H1 (cell line): ENCODE measurements at regions not wholly inside any gene's neighbourhood (a gene's known extent, or its start where the extent isn't known, plus 50 kb on each side); places are given as distances from the start of the nearest gene placed in this dataset.

Experiments
- CTCF ChIA-PET: fragments of 300-600 bp; sonication (Branson Sonifier 250); formaldehyde crosslinking; loops from one replicate; lab custom pipeline; 2021; ENCODE audit not compliant: partially characterized antibody; lab: Charles Lee
- POLR2A ChIA-PET: fragments of 300-600 bp; sonication (Branson Sonifier 250); formaldehyde crosslinking; loops from one replicate; lab custom pipeline; 2021; ENCODE audit warnings: inconsistent platforms; ENCODE audit not compliant: partially characterized antibody; lab: Charles Lee
- DNase-seq, 2 experiments: peaks; one replicate each; pipeline versions ENCODE4 v3.0.0 to v3.0.0-alpha.2; 2010 to 2022; ENCODE audit warnings: low spot score in 2 of 2, low read depth in 1 of 2, mixed read lengths in 1 of 2
- FAIRE-seq: peaks from 2 replicates; lab custom pipeline; 2011; peaks lifted over from hg19 to GRCh38; lab: Jason Lieb, UNC
- H2AFZ ChIP-seq: 2 replicates; pipeline ENCODE4 v1.8.1; 2012; ENCODE audit warnings: low read length, inconsistent platforms
- H2AK5ac ChIP-seq: 2 replicates; pipeline ENCODE4 v1.6.1; 2013; ENCODE audit warnings: low read depth, low read length
- H2BK120ac ChIP-seq: replicated peaks from 2 replicates; pipeline ENCODE3; 2013; ENCODE audit warnings: low read depth, low read length, inconsistent platforms
- H2BK12ac ChIP-seq: 2 replicates; pipeline ENCODE4 v1.6.1; 2013; ENCODE audit warnings: low read depth, low read length
- H2BK15ac ChIP-seq: 2 replicates; pipeline ENCODE4 v1.6.1; 2013; ENCODE audit warnings: low read length
- H2BK20ac ChIP-seq: 2 replicates; pipeline ENCODE4 v1.6.1; 2013; ENCODE audit warnings: low read length
- H2BK5ac ChIP-seq: 2 replicates; pipeline ENCODE4 v1.6.1; 2013; ENCODE audit warnings: low read depth, low read length
- H3K14ac ChIP-seq: 2 replicates; pipeline ENCODE4 v1.6.1; 2013; ENCODE audit warnings: inconsistent platforms; ENCODE audit not compliant: insufficient read length
- H3K18ac ChIP-seq: 2 replicates; pipeline ENCODE4 v1.6.1; 2013; ENCODE audit warnings: low read length; ENCODE audit errors: extremely low read depth
- H3K23ac ChIP-seq: 2 replicates; pipeline ENCODE4 v1.6.1; 2013; ENCODE audit warnings: inconsistent platforms; ENCODE audit not compliant: insufficient read length
- H3K23me2 ChIP-seq: 2 replicates; pipeline ENCODE4 v1.6.1; 2013; ENCODE audit warnings: low read depth, low read length
- H3K27ac ChIP-seq: 2 replicates; pipeline ENCODE4 v1.6.1; 2011; ENCODE audit warnings: low read depth, low read length, inconsistent platforms
- H3K27me3 ChIP-seq, 4 experiments: replicated peaks in 1 of 4; 1 replicate in 1 of 4; 2 replicates in 3 of 4; pipeline versions ENCODE4 v1.6.1 to v1.8.1; 2011 to 2013; ENCODE audit warnings: low read length in 3 of 4, mild to moderate bottlenecking in 3 of 4, inconsistent platforms in 2 of 4, mixed read lengths in 2 of 4, moderate library complexity in 1 of 4; ENCODE audit not compliant: control insufficient read depth in 3 of 4, insufficient read depth in 3 of 4; ENCODE audit errors: extremely low read depth in 1 of 4
- H3K36me3 ChIP-seq, 4 experiments: 2 replicates each; pipeline versions ENCODE4 v1.6.1 to v1.8.1; 2011 to 2013; ENCODE audit warnings: mild to moderate bottlenecking in 4 of 4, low read length in 3 of 4, moderate library complexity in 2 of 4, control low read depth in 1 of 4, inconsistent platforms in 1 of 4; ENCODE audit not compliant: insufficient read depth in 4 of 4, control insufficient read depth in 2 of 4
- H3K4ac ChIP-seq: replicated peaks from 2 replicates; pipeline ENCODE3; 2013; ENCODE audit warnings: low read length, low read depth, mixed read lengths, inconsistent platforms; ENCODE audit not compliant: insufficient read length
- H3K4me1 ChIP-seq, 4 experiments: replicated peaks in 1 of 4; 1 replicate in 1 of 4; 2 replicates in 3 of 4; pipeline versions ENCODE4 v1.6.1 to v1.8.1; 2011 to 2013; ENCODE audit warnings: low read length in 3 of 4, inconsistent platforms in 2 of 4, mixed read lengths in 1 of 4; ENCODE audit not compliant: insufficient read depth in 4 of 4, control insufficient read depth in 3 of 4
- H3K4me2 ChIP-seq, 2 experiments: 2 replicates each; pipeline versions ENCODE4 v1.6.1 to v1.8.1; 2011 to 2013; ENCODE audit warnings: low read depth in 2 of 2, low read length in 2 of 2, control low read depth in 1 of 2, inconsistent platforms in 1 of 2, mild to moderate bottlenecking in 1 of 2; ENCODE audit not compliant: insufficient read depth in 1 of 2
- H3K4me3 ChIP-seq, 4 experiments: fragments of 200-600, 300-600 bp in 1 of 4; sonication (generic), shearing (Covaris generic), sonication (Bioruptor Twin) in 1 of 4; 2 replicates each; pipeline versions ENCODE4 v1.5.1 to v1.8.1; 2011 to 2016; ENCODE audit warnings: low read length in 4 of 4, low read depth in 3 of 4, control low read depth in 2 of 4, inconsistent platforms in 2 of 4, mild to moderate bottlenecking in 2 of 4, mixed read lengths in 1 of 4, moderate library complexity in 1 of 4; ENCODE audit not compliant: insufficient read depth in 2 of 4; ENCODE audit errors: extremely low read depth in 1 of 4
- H3K56ac ChIP-seq: replicated peaks from 2 replicates; pipeline ENCODE3; 2013; ENCODE audit warnings: low read depth, mild to moderate bottlenecking, mixed read lengths, low read length, inconsistent platforms; ENCODE audit not compliant: insufficient read length
- H3K79me1 ChIP-seq: 2 replicates; pipeline ENCODE4 v1.6.1; 2013; ENCODE audit warnings: low read depth, low read length, control low read depth
- H3K79me2 ChIP-seq, 2 experiments: 2 replicates each; pipeline versions ENCODE4 v1.6.1 to v1.8.1; 2012 to 2013; ENCODE audit warnings: low read length in 2 of 2, mild to moderate bottlenecking in 2 of 2, inconsistent platforms in 1 of 2; ENCODE audit not compliant: insufficient read depth in 2 of 2, control insufficient read depth in 1 of 2
- H3K9ac ChIP-seq, 4 experiments: replicated peaks in 1 of 4; 1 replicate in 1 of 4; 2 replicates in 3 of 4; pipeline versions ENCODE4 v1.6.1 to v1.8.1; 2011 to 2013; ENCODE audit warnings: low read depth in 3 of 4, low read length in 3 of 4, control low read depth in 2 of 4, mild to moderate bottlenecking in 2 of 4, moderate library complexity in 2 of 4, inconsistent platforms in 1 of 4; ENCODE audit errors: extremely low read depth in 1 of 4
- H3K9me3 ChIP-seq, 2 experiments: 2 replicates each; pipeline versions ENCODE4 v1.6.1 to v1.8.1; 2012 to 2013; ENCODE audit warnings: mild to moderate bottlenecking in 2 of 2, moderate library complexity in 2 of 2, control low read depth in 1 of 2, inconsistent platforms in 1 of 2, low read depth in 1 of 2, low read length in 1 of 2, mixed read lengths in 1 of 2; ENCODE audit not compliant: insufficient read depth in 2 of 2
- H4K20me1 ChIP-seq, 2 experiments: replicated peaks in 1 of 2; 2 replicates each; pipeline versions ENCODE3 to v1.8.1; 2011 to 2013; ENCODE audit warnings: inconsistent platforms in 2 of 2, low read length in 2 of 2, mild to moderate bottlenecking in 1 of 2; ENCODE audit not compliant: insufficient read depth in 2 of 2, control insufficient read depth in 1 of 2
- H4K5ac ChIP-seq: 2 replicates; pipeline ENCODE4 v1.6.1; 2013; ENCODE audit warnings: low read length, low read depth, mixed read lengths, inconsistent platforms; ENCODE audit not compliant: insufficient read length
- H4K8ac ChIP-seq: 2 replicates; pipeline ENCODE4 v1.8.0; 2013; ENCODE audit warnings: mild to moderate bottlenecking, moderate library complexity, low read length, inconsistent platforms; ENCODE audit not compliant: insufficient read depth; ENCODE audit errors: extremely low read depth
- H4K91ac ChIP-seq: replicated peaks from 2 replicates; pipeline ENCODE3; 2013; ENCODE audit warnings: low read length, mixed read lengths, inconsistent platforms; ENCODE audit not compliant: insufficient read length
- WGBS, 2 experiments: shearing (Covaris generic) in 1 of 2; methylation state at CpG; one replicate each; pipeline versions ENCODE4 v1.1.6 to v1.1.7; 2013 to 2015; ENCODE audit warnings: low lambda C conversion rate in 2 of 2, mixed read lengths in 2 of 2, inconsistent platforms in 1 of 2, low coverage in 1 of 2, missing lambda C conversion rate in 1 of 2; ENCODE audit not compliant: insufficient replicate concordance in 2 of 2, insufficient coverage in 1 of 2, insufficient read length in 1 of 2; ENCODE audit errors: extremely low coverage in 1 of 2, missing lambda C conversion rate in 1 of 2; 5-methylcytosine and 5-hydroxymethylcytosine counted together
- TF ChIP-seq, protein P1 (sequence below): IDR thresholded peaks from 2 replicates; pipeline ENCODE4 v1.6.1; 2012; ENCODE audit warnings: low read length, inconsistent platforms

DNA sequence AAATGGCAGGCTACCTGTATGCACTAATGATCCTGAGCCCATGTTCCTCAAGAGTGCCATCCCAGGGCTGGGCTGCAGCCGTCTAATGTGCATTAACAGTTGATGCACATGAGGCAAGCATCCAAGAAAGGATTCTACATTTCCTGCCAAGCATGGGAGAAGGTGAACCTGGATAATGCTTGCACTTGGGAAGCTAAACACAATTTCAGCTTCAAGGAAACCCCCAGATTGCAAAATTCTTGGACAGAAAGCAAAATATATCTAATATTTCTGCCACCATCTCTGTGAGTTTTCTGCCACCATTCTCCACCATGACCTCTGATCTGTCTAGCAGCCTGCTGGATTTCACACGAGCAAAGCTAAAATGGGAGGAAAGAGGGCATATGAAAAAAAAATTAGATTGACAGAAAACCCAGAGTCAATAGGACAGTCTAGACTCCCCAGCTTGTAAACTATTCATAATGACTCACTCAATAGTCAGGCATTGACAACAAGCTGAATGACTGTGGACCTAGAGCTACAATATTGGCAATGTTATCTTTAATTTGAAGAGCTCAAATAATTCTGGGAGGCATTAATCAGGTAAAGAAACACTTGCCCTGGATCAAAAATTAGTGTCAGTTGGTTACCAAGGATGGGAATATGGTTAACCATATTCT lies 91.9 kb upstream of the BCL2L14 start:
- Histone ChIP-seq H3K56ac (no peak overlapping the region), H3K18ac (no peak overlapping the region), H4K91ac (no peak overlapping the region), H3K4ac (no peak overlapping the region), H3K79me2 (no peaks in the 10 kb centered on the region), H2BK5ac (no peak overlapping the region), H3K4me2 (no peak overlapping the region), H3K36me3 (no peaks in the 10 kb centered on the region), H2BK15ac (no peak overlapping the region), H3K23ac (no peak overlapping the region), H3K9ac (no peak overlapping the region), H3K27ac (no peak overlapping the region), H3K9me3 (no peaks in the 10 kb centered on the region), H3K79me1 (no peaks in the 10 kb centered on the region), H2AK5ac (no peak overlapping the region), H4K20me1 (no peaks in the 10 kb centered on the region), H3K23me2 (no peaks in the 10 kb centered on the region), H3K27me3 (no peaks in the 10 kb centered on the region), H2BK20ac (no peak overlapping the region), H3K4me1 (no peaks in the 10 kb centered on the region), H2AFZ (no peak overlapping the region), H2BK120ac (no peak overlapping the region), H2BK12ac (no peak overlapping the region; the same call in 1 of the 2 replicates), H4K8ac (no peak overlapping the region), H4K5ac (no peak overlapping the region), H3K14ac (no peak overlapping the region), H3K4me3 (no peak overlapping the region)
- ChIA-PET POLR2A (interaction anchor here (0.7 kb wide), 1 partner anchor 32 kb away, joined by 5 read pairs; no protein-coding TSS in a partner anchor), CTCF (interaction anchor here (0.6 to 1.5 kb wide), 6 partner anchors 9 to 725 kb away, joined by 3 to 6 read pairs (median 4); no protein-coding TSS in a partner anchor)
- DNase-seq (no peak), FAIRE-seq (no peak)
- WGBS, 2 experiments: 78% methylated on average over 2 of the region's 2 CpGs; no CpG with 5 or more reads in 1 of the 2 experiments
- TF ChIP-seq, protein P1, sequence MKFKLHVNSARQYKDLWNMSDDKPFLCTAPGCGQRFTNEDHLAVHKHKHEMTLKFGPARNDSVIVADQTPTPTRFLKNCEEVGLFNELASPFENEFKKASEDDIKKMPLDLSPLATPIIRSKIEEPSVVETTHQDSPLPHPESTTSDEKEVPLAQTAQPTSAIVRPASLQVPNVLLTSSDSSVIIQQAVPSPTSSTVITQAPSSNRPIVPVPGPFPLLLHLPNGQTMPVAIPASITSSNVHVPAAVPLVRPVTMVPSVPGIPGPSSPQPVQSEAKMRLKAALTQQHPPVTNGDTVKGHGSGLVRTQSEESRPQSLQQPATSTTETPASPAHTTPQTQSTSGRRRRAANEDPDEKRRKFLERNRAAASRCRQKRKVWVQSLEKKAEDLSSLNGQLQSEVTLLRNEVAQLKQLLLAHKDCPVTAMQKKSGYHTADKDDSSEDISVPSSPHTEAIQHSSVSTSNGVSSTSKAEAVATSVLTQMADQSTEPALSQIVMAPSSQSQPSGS: no peak
